NCI-H187 (cell line): ENCODE measurements at regions not wholly inside any gene's neighbourhood (a gene's known extent, or its start where the extent isn't known, plus 50 kb on each side); places are given as distances from the start of the nearest gene placed in this dataset.

Experiments
- DNase-seq, 2 experiments: peaks; one replicate each; lab custom pipeline; 2025; lab: John Stamatoyannopoulos, UW

- no peak for DNase-seq
These were observed 461.5 kb downstream of the MN1 start for GRCh38 chr22:27340047-27340446.

- no peak for DNase-seq
These were observed 457.0 kb downstream of the MN1 start for GRCh38 chr22:27344546-27344945.

- DNase-seq: no peak
These were observed 455.9 kb downstream of the MN1 start for GRCh38 chr22:27345691-27346090.

GRCh38 chr22:27347951-27348350 lies 453.6 kb downstream of the MN1 start:
- no peak for DNase-seq

GRCh38 chr22:27348634-27349033 lies 452.9 kb downstream of the MN1 start:
- DNase-seq: no peak

GRCh38 chr22:27349456-27349855 lies 452.1 kb downstream of the MN1 start:
- no peak for DNase-seq

GRCh38 chr22:27350306-27350705 lies 451.2 kb downstream of the MN1 start:
- no peak for DNase-seq

GRCh38 chr22:27352426-27352825 lies 449.1 kb downstream of the MN1 start:
- no peak for DNase-seq

- DNase-seq: no peak
These were observed 443.3 kb downstream of the MN1 start for GRCh38 chr22:27358096-27358870.

GRCh38 chr22:27370269-27370668 lies 431.3 kb downstream of the MN1 start:
- no peak for DNase-seq

- DNase-seq: no peak
These were observed 430.6 kb downstream of the MN1 start for GRCh38 chr22:27370987-27371386.

- no peak for DNase-seq
These were observed 429.2 kb downstream of the MN1 start for GRCh38 chr22:27372364-27372763.

GRCh38 chr22:27372969-27373670 lies 428.4 kb downstream of the MN1 start:
- no peak for DNase-seq

- DNase-seq: no peak
These were observed 423.9 kb downstream of the MN1 start for GRCh38 chr22:27377501-27378295.

GRCh38 chr22:27378311-27378800 lies 423.2 kb downstream of the MN1 start:
- no peak for DNase-seq

- no peak for DNase-seq
These were observed 422.6 kb downstream of the MN1 start for GRCh38 chr22:27378995-27379394.

- DNase-seq: no peak
These were observed 420.7 kb downstream of the MN1 start for GRCh38 chr22:27380855-27381254.

GRCh38 chr22:27381552-27381951 lies 420.0 kb downstream of the MN1 start:
- DNase-seq: no peak

- DNase-seq: no peak
These were observed 419.4 kb downstream of the MN1 start for GRCh38 chr22:27381960-27382742.

- DNase-seq: no peak
These were observed 418.6 kb downstream of the MN1 start for GRCh38 chr22:27382947-27383346.

GRCh38 chr22:27383896-27384295 lies 417.7 kb downstream of the MN1 start:
- no peak for DNase-seq
